ENCODE measurements at regions not wholly inside any gene's neighbourhood (a gene's known extent, or its start where the extent isn't known, plus 50 kb on each side); places are given as distances from the start of the nearest gene placed in this dataset.

DNA sequence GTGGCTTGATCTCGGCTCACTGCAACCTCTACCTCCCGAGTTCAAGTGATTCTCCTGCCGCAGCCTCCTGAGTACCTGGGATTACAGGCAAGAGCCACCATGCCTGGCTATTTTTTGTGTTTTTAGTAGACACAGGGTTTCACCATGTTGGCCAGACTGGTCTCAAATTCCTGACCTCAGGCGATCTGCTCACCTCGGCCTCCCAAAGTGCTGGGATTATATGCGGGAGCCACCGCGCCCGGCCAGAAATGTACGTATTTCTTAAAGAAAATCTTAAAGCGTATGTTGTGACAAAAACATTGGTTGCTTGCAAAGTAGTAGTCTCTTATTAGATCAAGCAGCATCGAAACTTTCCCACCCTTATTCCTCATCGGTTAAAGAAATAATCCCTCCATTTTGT lies 748.9 kb upstream of the NR2F2 start:
- H3K9me3 ChIP-seq (replicated peaks; ENCODE audit: low read length): no peaks in the 10 kb centered on the region
- no peak overlapping the region for H3K4me3 ChIP-seq (ENCODE audit: low read length)
- H3K9ac ChIP-seq (ENCODE audit: low read depth, low read length): no peak overlapping the region
- H3K4me2 ChIP-seq (ENCODE audit: low read length): no peak overlapping the region
- H3K27me3 ChIP-seq (ENCODE audit: control insufficient read depth, insufficient read depth, low read length): no peaks in the 10 kb centered on the region
- no peaks in the 10 kb centered on the region for H3K36me3 ChIP-seq (ENCODE audit: insufficient read depth, low read length)
- no peaks in the 10 kb centered on the region for H3K4me1 ChIP-seq (ENCODE audit: control insufficient read depth, insufficient read depth, low read length)

DNA sequence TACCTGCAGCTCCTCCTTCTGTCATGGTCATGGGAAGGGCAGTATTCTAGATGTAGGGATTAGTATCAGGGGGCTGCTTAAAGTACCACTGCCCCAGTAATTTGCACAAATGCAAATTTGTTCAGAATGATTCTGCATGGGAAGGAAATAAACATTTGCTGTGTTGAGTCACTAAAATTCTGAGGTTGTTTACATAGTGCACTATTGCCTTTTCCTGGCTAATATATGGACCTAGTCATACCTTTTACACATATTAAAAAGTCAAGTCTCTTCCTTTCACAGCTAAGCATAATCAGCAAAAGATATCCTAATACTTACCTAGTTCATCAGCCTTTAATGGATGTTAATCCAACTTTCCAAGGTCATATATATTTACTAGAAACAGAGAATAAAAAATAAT lies 746.4 kb upstream of the NR2F2 start:
- Histone ChIP-seq H3K27me3 (ENCODE audit: control insufficient read depth, insufficient read depth, low read length) (no peaks in the 10 kb centered on the region), H3K9ac (ENCODE audit: low read depth, low read length) (no peak overlapping the region), H3K9me3 (replicated peaks; ENCODE audit: low read length) (no peaks in the 10 kb centered on the region), H3K4me3 (ENCODE audit: low read length) (no peak overlapping the region), H3K36me3 (ENCODE audit: insufficient read depth, low read length) (no peaks in the 10 kb centered on the region), H3K4me2 (ENCODE audit: low read length) (no peak overlapping the region), H3K4me1 (ENCODE audit: control insufficient read depth, insufficient read depth, low read length) (no peaks in the 10 kb centered on the region)

DNA sequence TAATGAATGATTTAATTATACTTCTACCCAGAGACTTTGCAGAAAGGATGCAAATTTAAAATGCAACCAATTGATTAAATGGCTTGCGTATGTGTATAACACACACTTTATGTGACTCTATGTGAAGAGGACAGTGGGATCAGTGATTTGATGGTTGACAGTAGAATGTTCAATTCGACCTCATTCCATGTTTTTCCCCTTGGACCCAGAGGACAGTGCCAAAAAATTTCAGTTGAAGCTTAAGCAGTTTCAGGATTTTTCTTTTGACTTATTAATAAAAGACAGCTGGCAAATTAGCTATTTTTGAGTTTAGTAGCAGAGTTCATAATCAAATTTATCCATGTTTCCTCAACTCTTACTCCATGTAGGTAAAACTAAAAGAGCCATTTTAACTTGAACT lies 742.4 kb upstream of the NR2F2 start:
- Histone ChIP-seq H3K4me1 (ENCODE audit: control insufficient read depth, insufficient read depth, low read length) (no peaks in the 10 kb centered on the region), H3K9me3 (replicated peaks; ENCODE audit: low read length) (no peaks in the 10 kb centered on the region), H3K9ac (ENCODE audit: low read depth, low read length) (no peak overlapping the region), H3K36me3 (ENCODE audit: insufficient read depth, low read length) (no peaks in the 10 kb centered on the region), H3K4me2 (ENCODE audit: low read length) (no peak overlapping the region), H3K4me3 (ENCODE audit: low read length) (no peak overlapping the region), H3K27me3 (ENCODE audit: control insufficient read depth, insufficient read depth, low read length) (no peaks in the 10 kb centered on the region)

DNA sequence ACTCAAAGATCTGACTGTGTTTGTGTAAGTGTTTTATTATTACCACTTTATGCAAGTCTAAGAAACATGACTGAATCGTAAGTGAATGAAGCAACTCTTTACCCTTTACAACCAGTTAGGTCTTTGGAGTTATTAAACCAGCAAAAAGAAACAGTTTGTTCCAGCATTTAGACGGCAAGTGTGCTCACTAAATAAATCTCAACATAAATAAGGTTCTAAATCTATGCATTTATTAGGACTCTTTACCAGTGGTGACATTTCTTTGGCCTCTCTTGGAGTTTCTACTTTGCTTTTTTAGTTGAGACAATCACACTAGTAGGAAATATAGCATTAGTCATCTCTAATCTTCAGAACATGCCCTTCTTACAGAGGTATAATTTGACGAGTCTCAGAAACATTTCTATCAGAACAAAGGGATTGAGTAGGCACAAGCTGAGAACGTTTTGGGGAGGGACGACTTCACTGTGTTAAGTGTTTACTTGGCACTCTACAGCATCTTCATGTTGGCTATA lies 739.9 kb upstream of the NR2F2 start:
- Histone ChIP-seq H3K27me3 (ENCODE audit: control insufficient read depth, insufficient read depth, low read length) (no peaks in the 10 kb centered on the region), H3K9me3 (replicated peaks; ENCODE audit: low read length) (no peaks in the 10 kb centered on the region), H3K4me1 (ENCODE audit: control insufficient read depth, insufficient read depth, low read length) (no peaks in the 10 kb centered on the region), H3K9ac (ENCODE audit: low read depth, low read length) (no peak overlapping the region), H3K4me3 (ENCODE audit: low read length) (no peak overlapping the region), H3K36me3 (ENCODE audit: insufficient read depth, low read length) (no peaks in the 10 kb centered on the region), H3K4me2 (ENCODE audit: low read length) (no peak overlapping the region)

DNA sequence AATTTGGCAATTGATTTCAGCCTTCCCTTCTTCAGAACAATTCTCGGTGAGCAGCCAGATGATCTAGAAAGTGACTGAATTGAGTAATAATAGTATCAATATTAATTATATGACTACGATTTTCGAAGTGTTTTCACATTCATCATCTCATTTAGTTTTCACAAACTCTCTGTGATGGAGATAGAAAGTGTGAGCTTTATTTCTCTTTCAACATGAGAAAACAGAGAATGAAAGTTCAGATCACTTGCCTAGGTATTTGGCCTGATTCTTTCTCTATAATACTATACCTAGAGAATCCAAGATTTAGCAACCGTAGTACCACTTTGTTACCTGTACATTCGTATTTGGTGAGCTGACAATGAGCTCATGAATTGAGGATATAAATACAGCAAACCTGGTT lies 739.2 kb upstream of the NR2F2 start:
- Histone ChIP-seq H3K9me3 (replicated peaks; ENCODE audit: low read length) (no peaks in the 10 kb centered on the region), H3K4me2 (ENCODE audit: low read length) (no peak overlapping the region), H3K4me3 (ENCODE audit: low read length) (no peak overlapping the region), H3K27me3 (ENCODE audit: control insufficient read depth, insufficient read depth, low read length) (no peaks in the 10 kb centered on the region), H3K36me3 (ENCODE audit: insufficient read depth, low read length) (no peaks in the 10 kb centered on the region), H3K4me1 (ENCODE audit: control insufficient read depth, insufficient read depth, low read length) (no peaks in the 10 kb centered on the region), H3K9ac (ENCODE audit: low read depth, low read length) (no peak overlapping the region)

DNA sequence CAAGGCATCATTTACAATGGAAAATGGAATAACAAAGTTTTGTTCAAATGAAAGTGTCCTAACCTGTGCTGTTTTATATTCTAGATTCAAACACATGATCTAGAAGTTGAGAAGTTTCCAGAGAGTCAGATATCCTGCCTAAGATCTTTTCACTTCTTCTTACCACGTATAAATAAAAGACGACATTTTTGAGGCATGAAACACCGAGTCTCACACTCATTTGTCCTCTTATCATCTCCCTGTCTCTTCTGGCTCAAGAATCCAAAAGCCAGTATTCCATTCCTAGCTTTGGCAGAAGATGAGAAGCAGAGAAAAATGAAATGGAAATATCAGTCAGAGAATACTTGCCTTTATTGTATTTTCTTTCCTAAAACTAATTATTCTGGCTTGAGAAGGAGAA lies 738.6 kb upstream of the NR2F2 start:
- Histone ChIP-seq H3K27me3 (ENCODE audit: control insufficient read depth, insufficient read depth, low read length) (no peaks in the 10 kb centered on the region), H3K36me3 (ENCODE audit: insufficient read depth, low read length) (no peaks in the 10 kb centered on the region), H3K4me1 (ENCODE audit: control insufficient read depth, insufficient read depth, low read length) (no peaks in the 10 kb centered on the region), H3K4me2 (ENCODE audit: low read length) (no peak overlapping the region), H3K9me3 (replicated peaks; ENCODE audit: low read length) (no peaks in the 10 kb centered on the region), H3K4me3 (ENCODE audit: low read length) (no peak overlapping the region), H3K9ac (ENCODE audit: low read depth, low read length) (no peak overlapping the region)

DNA sequence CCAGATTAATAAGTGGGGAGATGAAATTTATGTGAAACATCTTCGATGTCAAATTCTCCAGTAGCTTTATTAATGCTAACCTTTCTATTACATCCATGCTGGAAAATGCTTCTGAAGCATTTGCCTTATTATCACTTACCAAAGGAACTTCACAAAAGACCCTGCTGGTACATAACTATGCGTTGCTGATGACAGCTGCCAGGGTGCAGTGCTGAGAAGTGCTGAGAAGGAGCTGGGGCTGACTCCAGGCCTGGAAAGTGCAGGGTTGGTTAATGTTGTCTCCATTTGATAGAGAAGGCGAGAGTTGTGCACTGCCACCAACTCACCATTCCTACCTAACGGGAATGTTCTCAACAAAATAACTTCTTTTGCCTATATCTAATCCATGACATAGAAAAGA lies 736.0 kb upstream of the NR2F2 start:
- Histone ChIP-seq H3K4me1 (ENCODE audit: control insufficient read depth, insufficient read depth, low read length) (no peaks in the 10 kb centered on the region), H3K9me3 (replicated peaks; ENCODE audit: low read length) (no peaks in the 10 kb centered on the region)

DNA sequence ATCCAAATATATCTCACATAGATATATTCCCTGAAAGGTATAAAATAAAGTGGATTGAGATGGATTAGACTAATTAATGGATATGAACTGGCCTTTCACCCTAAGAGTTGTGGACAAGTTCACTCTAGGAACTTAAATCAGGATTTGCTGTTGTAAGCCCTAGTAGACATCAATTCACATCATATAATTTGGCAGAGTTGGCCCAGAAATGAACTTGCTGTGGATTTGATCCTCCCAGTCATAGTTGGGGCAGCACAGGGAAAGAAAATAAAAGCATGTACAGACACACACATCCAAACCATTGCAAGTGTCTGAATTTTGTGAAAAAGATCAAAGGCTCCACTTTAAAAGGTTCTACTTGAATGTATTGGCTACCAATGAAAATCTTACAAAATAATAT lies 734.7 kb upstream of the NR2F2 start:
- Histone ChIP-seq H3K36me3 (ENCODE audit: insufficient read depth, low read length) (no peaks in the 10 kb centered on the region), H3K4me3 (ENCODE audit: low read length) (no peak overlapping the region), H3K9ac (ENCODE audit: low read depth, low read length) (no peak overlapping the region), H3K4me1 (ENCODE audit: control insufficient read depth, insufficient read depth, low read length) (no peaks in the 10 kb centered on the region), H3K27me3 (ENCODE audit: control insufficient read depth, insufficient read depth, low read length) (no peaks in the 10 kb centered on the region), H3K4me2 (ENCODE audit: low read length) (no peak overlapping the region), H3K9me3 (replicated peaks; ENCODE audit: low read length) (no peaks in the 10 kb centered on the region)

More for the DNA sequence above, 736.0 kb upstream of the NR2F2 start:
- Histone ChIP-seq H3K27me3 (ENCODE audit: control insufficient read depth, insufficient read depth, low read length) (no peaks in the 10 kb centered on the region), H3K4me2 (ENCODE audit: low read length) (no peak overlapping the region), H3K4me3 (ENCODE audit: low read length) (no peak overlapping the region), H3K9ac (ENCODE audit: low read depth, low read length) (no peak overlapping the region), H3K36me3 (ENCODE audit: insufficient read depth, low read length) (no peaks in the 10 kb centered on the region)

DNA sequence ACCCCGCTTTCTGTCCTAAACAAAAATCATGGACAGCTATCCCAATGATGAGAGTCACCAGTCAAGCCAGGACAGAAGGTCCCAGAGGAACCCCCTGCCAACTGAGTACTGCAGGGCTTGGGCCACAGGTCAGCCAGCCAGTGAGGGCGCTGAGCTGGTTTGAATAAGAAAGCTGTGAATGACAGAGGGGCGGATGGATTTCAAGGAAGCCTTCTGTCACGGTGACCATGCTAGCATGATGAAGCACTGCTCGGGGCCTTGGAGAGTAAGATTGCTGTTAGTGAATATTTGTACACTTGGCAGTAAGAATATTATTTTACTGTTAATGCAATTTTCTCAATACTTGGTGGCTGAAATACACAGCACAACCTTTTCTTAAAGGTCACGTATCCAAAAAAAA lies 734.0 kb upstream of the NR2F2 start:
- no peaks in the 10 kb centered on the region for H3K36me3 ChIP-seq (ENCODE audit: insufficient read depth, low read length)
- H3K27me3 ChIP-seq (ENCODE audit: control insufficient read depth, insufficient read depth, low read length): no peaks in the 10 kb centered on the region
- no peaks in the 10 kb centered on the region for H3K9me3 ChIP-seq (replicated peaks; ENCODE audit: low read length)
- H3K9ac ChIP-seq (ENCODE audit: low read depth, low read length): no peak overlapping the region
- no peak overlapping the region for H3K4me2 ChIP-seq (ENCODE audit: low read length)
- no peak overlapping the region for H3K4me3 ChIP-seq (ENCODE audit: low read length)
- H3K4me1 ChIP-seq (ENCODE audit: control insufficient read depth, insufficient read depth, low read length): no peaks in the 10 kb centered on the region

DNA sequence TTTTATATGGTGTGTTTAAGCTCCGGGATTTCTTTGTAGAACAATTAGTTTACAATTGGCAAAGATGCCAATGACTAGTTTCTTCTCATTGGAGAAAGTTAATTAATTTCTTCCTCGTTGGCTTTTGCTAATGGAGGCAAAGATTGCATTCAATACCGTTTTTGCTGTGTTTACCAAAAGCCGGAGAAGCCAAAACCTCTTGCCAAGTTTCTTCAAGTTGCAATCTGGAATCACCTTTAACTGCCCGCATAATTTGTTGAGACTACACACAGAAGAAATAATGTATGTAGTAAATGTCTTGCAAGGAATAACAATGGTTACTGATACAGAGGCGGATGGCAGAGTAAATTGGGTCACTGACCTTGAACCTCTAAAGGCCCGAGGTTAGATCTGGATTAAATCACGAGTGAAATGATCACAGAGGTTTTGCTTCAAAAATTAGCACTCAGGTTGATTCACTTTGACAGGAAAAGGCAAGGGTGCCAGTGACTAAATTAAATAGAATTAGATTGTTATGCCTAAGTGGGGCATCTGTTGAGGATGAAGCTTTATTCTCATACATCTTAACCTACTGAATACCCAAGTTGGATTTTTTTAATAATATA lies 732.1 kb upstream of the NR2F2 start:
- H3K4me3 ChIP-seq (ENCODE audit: low read length): no peak overlapping the region
- H3K27me3 ChIP-seq (ENCODE audit: control insufficient read depth, insufficient read depth, low read length): no peaks in the 10 kb centered on the region
- no peak overlapping the region for H3K9ac ChIP-seq (ENCODE audit: low read depth, low read length)
- no peaks in the 10 kb centered on the region for H3K36me3 ChIP-seq (ENCODE audit: insufficient read depth, low read length)
- no peak overlapping the region for H3K4me2 ChIP-seq (ENCODE audit: low read length)
- no peaks in the 10 kb centered on the region for H3K4me1 ChIP-seq (ENCODE audit: control insufficient read depth, insufficient read depth, low read length)
- H3K9me3 ChIP-seq (replicated peaks; ENCODE audit: low read length): no peaks in the 10 kb centered on the region

DNA sequence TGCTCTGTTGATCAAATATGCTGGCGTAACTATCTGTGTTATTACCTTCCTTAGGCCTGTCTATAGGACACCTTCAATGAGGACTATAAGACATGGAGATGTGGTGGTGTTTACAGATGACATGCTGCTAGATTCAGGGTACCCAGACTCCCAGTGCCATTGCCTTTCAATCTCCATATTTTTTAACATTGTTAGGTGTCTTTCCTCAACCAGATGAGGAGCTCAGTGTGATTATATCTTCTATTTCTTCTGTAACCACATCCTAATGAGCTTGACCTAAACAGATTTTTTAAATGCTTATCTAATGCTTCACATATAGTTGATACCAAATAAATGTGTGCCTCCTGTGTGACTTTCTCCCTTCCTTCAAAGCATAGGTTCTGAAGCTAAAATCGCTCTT lies 730.1 kb upstream of the NR2F2 start:
- no peak overlapping the region for H3K9ac ChIP-seq (ENCODE audit: low read depth, low read length)
- no peaks in the 10 kb centered on the region for H3K36me3 ChIP-seq (ENCODE audit: insufficient read depth, low read length)
- no peak overlapping the region for H3K4me2 ChIP-seq (ENCODE audit: low read length)
- no peak overlapping the region for H3K4me3 ChIP-seq (ENCODE audit: low read length)
- no peaks in the 10 kb centered on the region for H3K9me3 ChIP-seq (replicated peaks; ENCODE audit: low read length)
- H3K27me3 ChIP-seq (ENCODE audit: control insufficient read depth, insufficient read depth, low read length): no peaks in the 10 kb centered on the region
- no peaks in the 10 kb centered on the region for H3K4me1 ChIP-seq (ENCODE audit: control insufficient read depth, insufficient read depth, low read length)

DNA sequence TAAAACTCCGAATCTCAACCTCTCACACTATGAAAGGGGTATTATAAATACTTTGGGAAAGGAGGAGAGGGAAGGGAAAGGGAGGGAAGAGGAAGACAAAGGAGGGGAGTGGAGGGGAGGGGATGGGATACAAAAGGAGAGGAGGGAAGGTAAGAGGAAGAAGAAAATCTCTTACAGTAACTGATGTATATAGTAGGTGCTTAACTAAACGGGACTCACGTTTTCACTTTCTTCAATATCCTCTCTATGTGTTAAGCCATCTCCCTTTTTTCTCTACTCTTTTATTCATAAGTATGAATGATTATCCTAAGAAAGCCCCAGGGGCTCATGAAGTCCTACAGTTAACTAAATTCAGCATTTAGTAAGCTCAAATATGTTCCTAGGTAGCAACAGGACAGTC lies 729.6 kb upstream of the NR2F2 start:
- Histone ChIP-seq H3K27me3 (ENCODE audit: control insufficient read depth, insufficient read depth, low read length) (no peaks in the 10 kb centered on the region), H3K4me1 (ENCODE audit: control insufficient read depth, insufficient read depth, low read length) (no peaks in the 10 kb centered on the region), H3K4me2 (ENCODE audit: low read length) (no peak overlapping the region), H3K9me3 (replicated peaks; ENCODE audit: low read length) (no peaks in the 10 kb centered on the region), H3K36me3 (ENCODE audit: insufficient read depth, low read length) (no peaks in the 10 kb centered on the region), H3K9ac (ENCODE audit: low read depth, low read length) (no peak overlapping the region), H3K4me3 (ENCODE audit: low read length) (no peak overlapping the region)
